OCI-LY7 (cell line): ENCODE measurements at regions not wholly inside any gene's neighbourhood (a gene's known extent, or its start where the extent isn't known, plus 50 kb on each side); places are given as distances from the start of the nearest gene placed in this dataset.

Experiments used
- BruUV-seq: library from RNA; stranded (reverse); fragments of 400-500 nt; replicated peaks from 2 replicates; lab custom pipeline; 2021; lab: Mats Ljungman, UMichigan
- CTCF ChIA-PET: fragments of 300-600 bp; sonication (Branson Sonifier 250); formaldehyde crosslinking; loops from one replicate; lab custom pipeline; 2022; ENCODE audit warnings: antibody characterized with exemption; ENCODE audit not compliant: unreplicated experiment; lab: Charles Lee
- POLR2A ChIA-PET: fragments of 300-600 bp; sonication (Branson Sonifier 250); formaldehyde crosslinking; loops from one replicate; lab custom pipeline; 2022; ENCODE audit warnings: antibody characterized with exemption; lab: Charles Lee
- DNase-seq: peaks from one replicate; pipeline ENCODE4 v3.0.0-alpha.2; 2015; ENCODE audit warnings: low spot score
- H2AFZ ChIP-seq: fragments of 200-600 bp; sonication (generic), shearing (Covaris generic); 2 replicates; pipeline ENCODE4 v1.6.1; 2014; ENCODE audit warnings: mild to moderate bottlenecking, antibody characterized with exemption, low read length, moderate library complexity
- H3K27ac ChIP-seq: fragments of 200-600 bp; sonication (generic); 2 replicates; pipeline ENCODE4 v1.5.1; 2014; ENCODE audit warnings: mixed run types, low read depth, mild to moderate bottlenecking, moderate library complexity, low read length, inconsistent platforms; ENCODE audit not compliant: poor library complexity, severe bottlenecking
- H3K36me3 ChIP-seq: fragments of 200-600 bp; sonication (generic); 2 replicates; pipeline ENCODE4 v1.6.1; 2014; ENCODE audit warnings: mild to moderate bottlenecking, antibody characterized with exemption, low read length, moderate library complexity, mixed read lengths; ENCODE audit not compliant: insufficient read depth
- H3K4me1 ChIP-seq: fragments of 200-600 bp; sonication (generic); 2 replicates; pipeline ENCODE4 v1.5.1; 2014; ENCODE audit warnings: mild to moderate bottlenecking, low read length; ENCODE audit not compliant: insufficient read depth, poor library complexity, severe bottlenecking
- H3K4me2 ChIP-seq: fragments of 200-600 bp; sonication (generic); 2 replicates; pipeline ENCODE4 v1.6.1; 2014; ENCODE audit warnings: mild to moderate bottlenecking, low read length
- H3K4me3 ChIP-seq: fragments of 200-600 bp; sonication (generic); 2 replicates; pipeline ENCODE4 v1.5.1; 2014; ENCODE audit warnings: mild to moderate bottlenecking, low read depth, low read length; ENCODE audit not compliant: poor library complexity, severe bottlenecking
- H3K79me2 ChIP-seq: fragments of 200-600 bp; sonication (generic); 2 replicates; pipeline ENCODE4 v1.6.1; 2016; ENCODE audit warnings: low read depth, mild to moderate bottlenecking, low read length, moderate library complexity, mixed read lengths; ENCODE audit not compliant: insufficient read depth
- H3K9me2 ChIP-seq: fragments of 200-600 bp; sonication (generic); 2 replicates; pipeline ENCODE4 v1.6.1; 2016; ENCODE audit warnings: mild to moderate bottlenecking, low read length, mixed read lengths; ENCODE audit not compliant: insufficient read depth
- H3K9me3 ChIP-seq: fragments of 200-600 bp; sonication (generic); 2 replicates; pipeline ENCODE4 v1.6.1; 2014; ENCODE audit warnings: mild to moderate bottlenecking, mixed run types, low read length, mixed read lengths
- H4K20me1 ChIP-seq: fragments of 200-600 bp; sonication (generic); 2 replicates; pipeline ENCODE4 v1.6.1; 2014; ENCODE audit warnings: mild to moderate bottlenecking, antibody characterized with exemption, low read length, moderate library complexity, mixed read lengths; ENCODE audit not compliant: insufficient read depth
- CTCF ChIP-seq: fragments of 200-600 bp; sonication (generic); conservative IDR thresholded peaks from 2 replicates; pipeline ENCODE4 v1.5.1; 2014; ENCODE audit warnings: mild to moderate bottlenecking, antibody characterized with exemption, low read length, moderate library complexity, mixed read lengths
- EZH2phosphoT487 ChIP-seq: fragments of 200-600 bp; sonication (generic); IDR thresholded peaks from 2 replicates; pipeline ENCODE4 v1.6.1; 2018; ENCODE audit warnings: low read depth, borderline replicate concordance, mild to moderate bottlenecking, mixed run types, antibody characterized with exemption, low read length, moderate library complexity, mixed read lengths
- intact Hi-C: fragments of 100-400 bp; cut with micrococcal nuclease; formaldehyde crosslinking; loops from one replicate; pipeline ENCODE4 v1.10.0; 2022; ENCODE audit not compliant: unreplicated experiment

GRCh38 chr12:28933864-28934527 lies 215.1 kb upstream of the FAR2 start:
- Histone ChIP-seq H3K9me2 (no peaks in the 10 kb centered on the region), H4K20me1 (no peaks in the 10 kb centered on the region), H3K4me2 (no peak overlapping the region), H3K4me1 (no peaks in the 10 kb centered on the region), H3K9me3 (no peaks in the 10 kb centered on the region), H3K4me3 (no peak overlapping the region), H2AFZ (no peak overlapping the region), H3K36me3 (no peaks in the 10 kb centered on the region), H3K27ac (no peak overlapping the region), H3K79me2 (no peaks in the 10 kb centered on the region)
- CTCF ChIA-PET = no interaction called here
- POLR2A ChIA-PET = no interaction called here
- no peak for TF ChIP-seq CTCF
- TF ChIP-seq EZH2phosphoT487 = no peak
- no TSS peak for BruUV-seq
- intact Hi-C loops = no loop called here
- no peak for DNase-seq

GRCh38 chr12:28936221-28936620 lies 212.9 kb upstream of the FAR2 start:
- Histone ChIP-seq H3K4me2 (no peak overlapping the region), H3K79me2 (no peaks in the 10 kb centered on the region), H2AFZ (no peak overlapping the region), H3K27ac (no peak overlapping the region), H3K9me2 (no peaks in the 10 kb centered on the region), H3K9me3 (no peaks in the 10 kb centered on the region), H3K4me3 (no peak overlapping the region), H4K20me1 (no peaks in the 10 kb centered on the region), H3K4me1 (no peaks in the 10 kb centered on the region), H3K36me3 (no peaks in the 10 kb centered on the region)
- no peak for DNase-seq
- intact Hi-C loops = no loop called here
- BruUV-seq = no TSS peak
- TF ChIP-seq CTCF (no peak), EZH2phosphoT487 (no peak)
- POLR2A ChIA-PET = no interaction called here
- CTCF ChIA-PET = no interaction called here

- intact Hi-C loops = no loop called here
- Histone ChIP-seq H3K4me3 (no peak overlapping the region), H3K4me1 (no peaks in the 10 kb centered on the region), H3K4me2 (no peak overlapping the region), H3K9me3 (no peaks in the 10 kb centered on the region), H4K20me1 (no peaks in the 10 kb centered on the region), H3K79me2 (no peaks in the 10 kb centered on the region), H3K36me3 (no peaks in the 10 kb centered on the region), H2AFZ (no peak overlapping the region), H3K27ac (no peak overlapping the region), H3K9me2 (no peaks in the 10 kb centered on the region)
- ChIA-PET CTCF (no interaction called here), POLR2A (no interaction called here)
- DNase-seq = no peak
- no peak for TF ChIP-seq EZH2phosphoT487
- no peak for TF ChIP-seq CTCF
- BruUV-seq = no TSS peak
Observed at GRCh38 chr12:28936711-28937110, 212.4 kb upstream of the FAR2 start.
